ENCODE measurements at regions not wholly inside any gene's neighbourhood (a gene's known extent, or its start where the extent isn't known, plus 50 kb on each side); places are given as distances from the start of the nearest gene placed in this dataset.
"Not testable (repeated sequence)": the region's sequence is repeated elsewhere in the genome, so short reads cannot be mapped to it uniquely, and the experiment has no call there.

- Histone ChIP-seq H3K36me3 (ENCODE audit: control insufficient read depth, low read depth, low read length) (no peaks in the 10 kb centered on the region), H3K4me1 (ENCODE audit: control insufficient read depth, low read depth, low read length) (no peaks in the 10 kb centered on the region), H3K27me3 (ENCODE audit: control insufficient read depth, insufficient read depth, low read length) (no peaks in the 10 kb centered on the region), H3K27ac (ENCODE audit: low read length) (no peak overlapping the region), H3K4me3 (ENCODE audit: low read length) (no peak overlapping the region), H3K9ac (ENCODE audit: low read length) (no peak overlapping the region), H3K9me3 (ENCODE audit: control insufficient read depth, low read depth, low read length) (no peaks in the 10 kb centered on the region)
Measured at GRCh38 chr10:130352291-130352645, 216.1 kb downstream of the GLRX3 start.

GRCh38 chr10:130353928-130354572, 217.9 kb downstream of the GLRX3 start:
- Histone ChIP-seq H3K36me3 (ENCODE audit: control insufficient read depth, low read depth, low read length) (no peaks in the 10 kb centered on the region), H3K4me1 (ENCODE audit: control insufficient read depth, low read depth, low read length) (no peaks in the 10 kb centered on the region), H3K27ac (ENCODE audit: low read length) (no peak overlapping the region), H3K9ac (ENCODE audit: low read length) (no peak overlapping the region), H3K4me3 (ENCODE audit: low read length) (no peak overlapping the region), H3K27me3 (ENCODE audit: control insufficient read depth, insufficient read depth, low read length) (no peaks in the 10 kb centered on the region), H3K9me3 (ENCODE audit: control insufficient read depth, low read depth, low read length) (no peaks in the 10 kb centered on the region)

- H3K36me3 ChIP-seq (ENCODE audit: control insufficient read depth, low read depth, low read length): no peaks in the 10 kb centered on the region
- H3K4me3 ChIP-seq (ENCODE audit: low read length): no peak overlapping the region
- no peak overlapping the region for H3K9ac ChIP-seq (ENCODE audit: low read length)
Measured at GRCh38 chr10:130354573-130354954, 218.4 kb downstream of the GLRX3 start.

GRCh38 chr10:130354976-130355795, 219.0 kb downstream of the GLRX3 start:
- H3K9me3 ChIP-seq (ENCODE audit: control insufficient read depth, low read depth, low read length): no peaks in the 10 kb centered on the region
- no peak overlapping the region for H3K4me3 ChIP-seq (ENCODE audit: low read length)
- H3K4me1 ChIP-seq (ENCODE audit: control insufficient read depth, low read depth, low read length): no peaks in the 10 kb centered on the region
- no peak overlapping the region for H3K9ac ChIP-seq (ENCODE audit: low read length)
- H3K27ac ChIP-seq (ENCODE audit: low read length): no peak overlapping the region
- no peaks in the 10 kb centered on the region for H3K27me3 ChIP-seq (ENCODE audit: control insufficient read depth, insufficient read depth, low read length)
- no peaks in the 10 kb centered on the region for H3K36me3 ChIP-seq (ENCODE audit: control insufficient read depth, low read depth, low read length)

More at GRCh38 chr10:130354573-130354954, 218.4 kb downstream of the GLRX3 start:
- Histone ChIP-seq H3K27ac (ENCODE audit: low read length) (no peak overlapping the region), H3K27me3 (ENCODE audit: control insufficient read depth, insufficient read depth, low read length) (no peaks in the 10 kb centered on the region), H3K4me1 (ENCODE audit: control insufficient read depth, low read depth, low read length) (no peaks in the 10 kb centered on the region), H3K9me3 (ENCODE audit: control insufficient read depth, low read depth, low read length) (no peaks in the 10 kb centered on the region)

- H3K9ac ChIP-seq (ENCODE audit: low read length); H3K27ac ChIP-seq (ENCODE audit: low read length); H3K27me3 ChIP-seq (ENCODE audit: control insufficient read depth, insufficient read depth, low read length); H3K9me3 ChIP-seq (ENCODE audit: control insufficient read depth, low read depth, low read length); H3K4me1 ChIP-seq (ENCODE audit: control insufficient read depth, low read depth, low read length); H3K36me3 ChIP-seq (ENCODE audit: control insufficient read depth, low read depth, low read length); H3K4me3 ChIP-seq (ENCODE audit: low read length): not testable (repeated sequence)
Measured at GRCh38 chr10:130356429-130356828, 220.2 kb downstream of the GLRX3 start.

DNA sequence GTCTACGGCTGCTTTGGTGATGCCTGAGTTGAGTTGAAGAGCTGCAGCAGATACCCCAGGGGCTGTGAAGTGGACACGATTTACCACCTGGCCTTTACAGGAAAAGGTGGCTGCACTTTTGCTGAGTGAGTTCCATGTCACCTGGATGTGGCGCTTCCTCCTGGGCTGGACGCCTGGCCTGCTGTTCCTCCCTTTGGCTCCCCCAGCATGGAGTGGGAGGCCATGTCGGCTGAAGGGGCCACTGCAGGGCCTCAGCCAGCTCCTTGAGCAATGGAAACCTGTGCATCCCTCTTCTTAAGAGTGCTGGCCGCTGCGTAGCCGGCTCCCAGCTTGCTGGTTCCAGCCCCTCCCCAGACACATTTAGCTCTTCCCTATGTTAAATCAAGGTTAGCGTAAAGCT, 221.0 kb downstream of the GLRX3 start:
- Histone ChIP-seq H3K36me3 (ENCODE audit: control insufficient read depth, low read depth, low read length) (no peaks in the 10 kb centered on the region), H3K9ac (ENCODE audit: low read length) (no peak overlapping the region), H3K27ac (ENCODE audit: low read length) (no peak overlapping the region), H3K4me1 (ENCODE audit: control insufficient read depth, low read depth, low read length) (no peaks in the 10 kb centered on the region), H3K27me3 (ENCODE audit: control insufficient read depth, insufficient read depth, low read length) (no peaks in the 10 kb centered on the region), H3K9me3 (ENCODE audit: control insufficient read depth, low read depth, low read length) (no peaks in the 10 kb centered on the region), H3K4me3 (ENCODE audit: low read length) (no peak overlapping the region)

- Histone ChIP-seq H3K9ac (ENCODE audit: low read length) (no peak overlapping the region), H3K4me1 (ENCODE audit: control insufficient read depth, low read depth, low read length) (no peaks in the 10 kb centered on the region), H3K4me3 (ENCODE audit: low read length) (no peak overlapping the region), H3K27me3 (ENCODE audit: control insufficient read depth, insufficient read depth, low read length) (no peaks in the 10 kb centered on the region), H3K36me3 (ENCODE audit: control insufficient read depth, low read depth, low read length) (no peaks in the 10 kb centered on the region), H3K27ac (ENCODE audit: low read length) (no peak overlapping the region), H3K9me3 (ENCODE audit: control insufficient read depth, low read depth, low read length) (no peaks in the 10 kb centered on the region)
Measured at GRCh38 chr10:130357951-130358350, 221.8 kb downstream of the GLRX3 start.

DNA sequence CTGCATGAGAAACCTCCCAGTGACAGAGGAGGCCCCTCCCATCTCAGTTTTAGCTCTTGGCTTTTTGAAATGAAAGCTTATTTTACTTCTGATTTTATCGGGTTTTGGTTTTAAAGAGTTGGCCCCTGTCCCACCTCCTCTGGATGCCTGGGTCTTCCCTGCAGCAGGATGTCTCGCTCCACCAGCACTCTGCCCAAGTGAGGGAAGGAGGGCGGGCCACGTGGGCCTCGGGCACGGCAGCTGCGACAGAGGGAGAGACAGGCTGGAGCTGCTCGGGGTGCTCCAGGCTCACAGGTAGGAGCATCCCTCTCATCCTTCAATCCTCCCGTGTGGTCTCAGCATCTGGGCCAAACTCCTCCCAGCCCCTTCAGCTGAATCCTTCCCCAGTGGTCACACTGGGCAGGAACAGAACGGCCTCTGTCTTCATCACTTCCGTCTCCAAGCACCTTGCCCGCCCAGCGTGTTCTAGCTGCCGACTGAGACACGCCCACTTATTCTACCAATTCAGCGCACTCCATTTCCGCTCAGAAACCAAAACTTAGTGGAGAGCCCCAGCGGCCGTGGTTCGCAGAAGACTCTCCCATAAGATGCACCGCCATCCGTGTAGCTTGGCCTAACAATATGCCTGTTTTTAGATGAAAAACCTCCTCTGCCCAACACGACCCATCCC, 222.9 kb downstream of the GLRX3 start:
- no peaks in the 10 kb centered on the region for H3K9me3 ChIP-seq (ENCODE audit: control insufficient read depth, low read depth, low read length)
- H3K4me1 ChIP-seq (ENCODE audit: control insufficient read depth, low read depth, low read length): no peaks in the 10 kb centered on the region
- no peak overlapping the region for H3K4me3 ChIP-seq (ENCODE audit: low read length)
- H3K27ac ChIP-seq (ENCODE audit: low read length): no peak overlapping the region
- H3K36me3 ChIP-seq (ENCODE audit: control insufficient read depth, low read depth, low read length): no peaks in the 10 kb centered on the region
- no peak overlapping the region for H3K9ac ChIP-seq (ENCODE audit: low read length)
- no peaks in the 10 kb centered on the region for H3K27me3 ChIP-seq (ENCODE audit: control insufficient read depth, insufficient read depth, low read length)

- no peaks in the 10 kb centered on the region for H3K9me3 ChIP-seq (ENCODE audit: control insufficient read depth, low read depth, low read length)
- no peaks in the 10 kb centered on the region for H3K27me3 ChIP-seq (ENCODE audit: control insufficient read depth, insufficient read depth, low read length)
- no peaks in the 10 kb centered on the region for H3K4me1 ChIP-seq (ENCODE audit: control insufficient read depth, low read depth, low read length)
- no peaks in the 10 kb centered on the region for H3K36me3 ChIP-seq (ENCODE audit: control insufficient read depth, low read depth, low read length)
- no peak overlapping the region for H3K9ac ChIP-seq (ENCODE audit: low read length)
- no peak overlapping the region for H3K27ac ChIP-seq (ENCODE audit: low read length)
- no peak overlapping the region for H3K4me3 ChIP-seq (ENCODE audit: low read length)
Measured at GRCh38 chr10:130359711-130360110, 223.5 kb downstream of the GLRX3 start.

DNA sequence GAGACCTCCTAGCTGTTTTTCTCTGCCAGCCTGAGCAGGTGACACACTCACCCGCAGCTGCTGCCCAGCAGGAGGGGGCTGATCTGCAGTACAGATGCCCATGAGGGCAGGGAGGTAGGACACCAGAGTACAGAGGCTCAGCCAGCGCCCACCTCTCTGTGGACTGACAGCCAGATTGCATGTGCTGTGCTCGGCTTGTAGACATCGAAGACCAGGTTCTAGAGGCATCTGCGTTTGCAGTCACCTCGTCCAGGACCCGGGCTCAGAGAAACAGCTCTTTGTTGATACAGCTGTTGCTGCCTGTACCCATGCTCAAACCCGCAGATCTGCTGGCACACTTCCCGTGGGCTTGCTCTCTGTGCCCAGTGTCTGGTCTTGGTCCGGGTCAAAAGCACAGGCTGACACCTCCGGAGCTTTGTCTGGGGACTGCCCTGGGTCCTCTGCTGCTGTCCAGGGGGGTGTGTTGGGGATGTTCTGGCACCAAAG, 224.7 kb downstream of the GLRX3 start:
- H3K36me3 ChIP-seq (ENCODE audit: control insufficient read depth, low read depth, low read length): no peaks in the 10 kb centered on the region
- no peaks in the 10 kb centered on the region for H3K27me3 ChIP-seq (ENCODE audit: control insufficient read depth, insufficient read depth, low read length)
- H3K4me3 ChIP-seq (ENCODE audit: low read length): no peak overlapping the region
- no peaks in the 10 kb centered on the region for H3K9me3 ChIP-seq (ENCODE audit: control insufficient read depth, low read depth, low read length)
- no peak overlapping the region for H3K27ac ChIP-seq (ENCODE audit: low read length)
- no peaks in the 10 kb centered on the region for H3K4me1 ChIP-seq (ENCODE audit: control insufficient read depth, low read depth, low read length)
- H3K9ac ChIP-seq (ENCODE audit: low read length): no peak overlapping the region

- Histone ChIP-seq H3K9ac (ENCODE audit: low read length) (no peak overlapping the region), H3K27ac (ENCODE audit: low read length) (no peak overlapping the region), H3K4me3 (ENCODE audit: low read length) (no peak overlapping the region), H3K9me3 (ENCODE audit: control insufficient read depth, low read depth, low read length) (no peaks in the 10 kb centered on the region), H3K27me3 (ENCODE audit: control insufficient read depth, insufficient read depth, low read length) (no peaks in the 10 kb centered on the region), H3K36me3 (ENCODE audit: control insufficient read depth, low read depth, low read length) (no peaks in the 10 kb centered on the region), H3K4me1 (ENCODE audit: control insufficient read depth, low read depth, low read length) (no peaks in the 10 kb centered on the region)
Measured at GRCh38 chr10:130361351-130362105, 225.3 kb downstream of the GLRX3 start.

Data from iPS-18a (cell line).